SW 1271 (cell line): ENCODE measurements at regions not wholly inside any gene's neighbourhood (a gene's known extent, or its start where the extent isn't known, plus 50 kb on each side); places are given as distances from the start of the nearest gene placed in this dataset.
"Not testable (repeated sequence)": the region's sequence is repeated elsewhere in the genome, so short reads cannot be mapped to it uniquely, and the experiment has no call there.

Experiments used
- DNase-seq, 2 experiments: peaks; one replicate each; lab custom pipeline; 2025; lab: John Stamatoyannopoulos, UW

- no peak for DNase-seq
These were observed 974.9 kb downstream of the RPA4 start for GRCh38 chrX:97858592-97858991.

GRCh38 chrX:97860226-97860625 is 976.5 kb downstream of the RPA4 start:
- DNase-seq = no peak

- DNase-seq = no peak
These were observed 979.6 kb downstream of the RPA4 start for GRCh38 chrX:97863261-97863660.

- no peak for DNase-seq
These were observed 983.6 kb downstream of the RPA4 start for GRCh38 chrX:97867266-97867665.

GRCh38 chrX:97876697-97877407 is 993.1 kb downstream of the RPA4 start:
- DNase-seq = no peak

GRCh38 chrX:97882306-97882705 is 998.6 kb downstream of the RPA4 start:
- no peak for DNase-seq

GRCh38 chrX:97895751-97896150 is 1012.0 kb downstream of the RPA4 start:
- no peak for DNase-seq

- no peak for DNase-seq
These were observed 1014.3 kb downstream of the RPA4 start for GRCh38 chrX:97897998-97898397.

- no peak for DNase-seq
These were observed 1015.1 kb downstream of the RPA4 start for GRCh38 chrX:97898798-97899197.

GRCh38 chrX:97907791-97908190 is 1024.1 kb downstream of the RPA4 start:
- DNase-seq = no peak

GRCh38 chrX:97909245-97909644 is 1025.5 kb downstream of the RPA4 start:
- DNase-seq = no peak

GRCh38 chrX:97915390-97915789 is 1031.7 kb downstream of the RPA4 start:
- not testable (repeated sequence) for DNase-seq

GRCh38 chrX:97921223-97921622 is 1037.5 kb downstream of the RPA4 start:
- DNase-seq = not testable (repeated sequence)

- DNase-seq = no peak
These were observed 1047.9 kb downstream of the RPA4 start for GRCh38 chrX:97931586-97931985.

- no peak for DNase-seq
These were observed 1052.6 kb downstream of the RPA4 start for GRCh38 chrX:97936296-97936695.

- DNase-seq = no peak
These were observed 1055.0 kb downstream of the RPA4 start for GRCh38 chrX:97938706-97939105.

- DNase-seq = no peak
These were observed 1084.9 kb downstream of the RPA4 start for GRCh38 chrX:97968376-97969163.

GRCh38 chrX:97984641-97985040 is 1100.9 kb downstream of the RPA4 start:
- DNase-seq = no peak

GRCh38 chrX:97985096-97985495 is 1101.4 kb downstream of the RPA4 start:
- DNase-seq = no peak

GRCh38 chrX:97987979-97988378 is 1104.3 kb downstream of the RPA4 start:
- no peak for DNase-seq

GRCh38 chrX:97995834-97996233 is 1112.1 kb downstream of the RPA4 start:
- no peak for DNase-seq

- DNase-seq = no peak
These were observed 1145.0 kb downstream of the RPA4 start for GRCh38 chrX:98028691-98029090.

GRCh38 chrX:98029861-98030260 is 1146.2 kb downstream of the RPA4 start:
- DNase-seq = no peak

GRCh38 chrX:98057176-98057575 is 1173.5 kb downstream of the RPA4 start:
- no peak for DNase-seq
